SK-N-SH (cell line): ENCODE measurements at regions not wholly inside any gene's neighbourhood (a gene's known extent, or its start where the extent isn't known, plus 50 kb on each side); places are given as distances from the start of the nearest gene placed in this dataset.

ENCODE experiments used
- GATA2 ChIP-seq: sonication (generic); formaldehyde crosslinking; IDR thresholded peaks from 2 replicates; pipeline ENCODE4 v1.5.0; 2020; ENCODE audit warnings: mild to moderate bottlenecking, missing genetic modification reagents
- JUND ChIP-seq: IDR thresholded peaks from 2 replicates; pipeline ENCODE4 v1.4.0; 2012
- NRF1 ChIP-seq: IDR thresholded peaks from 2 replicates; pipeline ENCODE4 v1.6.1; 2012; ENCODE audit warnings: low read depth, mild to moderate bottlenecking, low read length
- POLR2AphosphoS5 ChIP-seq: IDR thresholded peaks from 2 replicates; pipeline ENCODE4 v1.6.1; 2012; ENCODE audit warnings: low read depth, low read length
- RFX5 ChIP-seq: IDR thresholded peaks from 2 replicates; pipeline ENCODE4 v1.6.1; 2012; ENCODE audit warnings: mild to moderate bottlenecking, improper control_type of control experiment, low read length
- SIN3A ChIP-seq: IDR thresholded peaks from 2 replicates; pipeline ENCODE4 v1.6.1; 2012; ENCODE audit warnings: low read depth, mild to moderate bottlenecking, low read length, moderate library complexity, borderline replicate concordance
- TAF1 ChIP-seq: IDR thresholded peaks from 2 replicates; pipeline ENCODE4 v1.6.1; 2012; ENCODE audit warnings: low read depth, mild to moderate bottlenecking, low read length, moderate library complexity, borderline replicate concordance
- TEAD4 ChIP-seq: IDR thresholded peaks from 2 replicates; pipeline ENCODE4 v1.4.0; 2012; ENCODE audit warnings: mild to moderate bottlenecking, borderline replicate concordance; ENCODE audit not compliant: insufficient read depth
- YY1 ChIP-seq: IDR thresholded peaks from 2 replicates; pipeline ENCODE4 v1.4.0; 2012; ENCODE audit warnings: low read depth, mild to moderate bottlenecking
- TF ChIP-seq, protein P1 (sequence below): fragments of 200-600 bp; sonication (generic); IDR thresholded peaks from 2 replicates; pipeline ENCODE4 v1.6.1; 2017; ENCODE audit warnings: antibody characterized with exemption, mild to moderate bottlenecking, moderate library complexity
- TF ChIP-seq, protein P2 (sequence below): fragments of 150-350 bp; IDR thresholded peaks from 2 replicates; pipeline ENCODE4 v1.6.1; 2017; ENCODE audit warnings: antibody characterized with exemption, low read length, low read depth, borderline replicate concordance
- TF ChIP-seq, protein P3 (sequence below): IDR thresholded peaks from 2 replicates; pipeline ENCODE4 v1.4.0; 2012; ENCODE audit warnings: low read depth
- TF ChIP-seq, protein P4 (sequence below): IDR thresholded peaks from 2 replicates; pipeline ENCODE4 v1.4.0; 2012; ENCODE audit warnings: low read depth, borderline replicate concordance
- TF ChIP-seq, protein P5 (sequence below): IDR thresholded peaks from 2 replicates; pipeline ENCODE4 v1.4.0; 2012; ENCODE audit warnings: low read depth, borderline replicate concordance

DNA sequence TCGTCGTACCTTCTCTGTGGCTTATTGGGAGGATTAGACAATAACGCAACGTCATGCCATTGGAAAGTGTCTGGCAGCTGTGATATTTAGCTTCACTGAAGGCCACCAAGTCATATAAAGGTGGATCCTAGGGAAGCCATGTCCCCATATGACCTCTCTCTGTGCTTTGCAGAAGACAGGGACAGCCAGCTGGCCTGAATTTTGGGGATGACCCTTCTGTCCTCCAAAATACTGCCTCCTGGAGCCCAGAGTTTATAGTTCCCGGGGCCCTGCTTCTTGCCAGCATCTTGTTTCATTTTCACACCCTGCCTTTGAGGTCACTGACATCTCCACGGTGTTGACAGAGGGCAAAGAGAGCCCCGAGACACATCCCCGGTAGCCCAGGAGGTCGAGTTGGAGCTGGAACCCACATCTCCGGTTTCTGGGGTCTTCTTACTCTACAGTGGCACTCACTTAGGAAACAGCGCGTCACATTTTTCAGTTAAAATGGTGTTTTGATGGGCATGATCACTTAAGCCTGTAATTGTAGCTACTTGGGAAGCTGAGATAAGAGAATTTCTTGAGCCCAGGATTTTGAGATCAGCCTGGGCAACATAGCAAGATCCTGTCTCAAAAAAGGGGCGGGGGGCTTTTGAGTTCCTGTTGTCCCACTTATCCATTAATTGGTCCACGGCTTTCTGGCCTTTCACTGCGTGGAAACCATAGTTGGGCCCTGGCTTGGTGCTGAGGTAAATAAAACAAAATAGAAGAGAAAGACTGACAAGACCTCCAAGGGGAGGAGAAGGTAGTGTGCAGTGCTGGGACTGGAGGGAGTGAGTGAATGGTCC is 101.1 kb downstream of the DDX1 start:
- TF ChIP-seq GATA2 (CRISPR knock-in tag): no peak
- TF ChIP-seq, protein P1, sequence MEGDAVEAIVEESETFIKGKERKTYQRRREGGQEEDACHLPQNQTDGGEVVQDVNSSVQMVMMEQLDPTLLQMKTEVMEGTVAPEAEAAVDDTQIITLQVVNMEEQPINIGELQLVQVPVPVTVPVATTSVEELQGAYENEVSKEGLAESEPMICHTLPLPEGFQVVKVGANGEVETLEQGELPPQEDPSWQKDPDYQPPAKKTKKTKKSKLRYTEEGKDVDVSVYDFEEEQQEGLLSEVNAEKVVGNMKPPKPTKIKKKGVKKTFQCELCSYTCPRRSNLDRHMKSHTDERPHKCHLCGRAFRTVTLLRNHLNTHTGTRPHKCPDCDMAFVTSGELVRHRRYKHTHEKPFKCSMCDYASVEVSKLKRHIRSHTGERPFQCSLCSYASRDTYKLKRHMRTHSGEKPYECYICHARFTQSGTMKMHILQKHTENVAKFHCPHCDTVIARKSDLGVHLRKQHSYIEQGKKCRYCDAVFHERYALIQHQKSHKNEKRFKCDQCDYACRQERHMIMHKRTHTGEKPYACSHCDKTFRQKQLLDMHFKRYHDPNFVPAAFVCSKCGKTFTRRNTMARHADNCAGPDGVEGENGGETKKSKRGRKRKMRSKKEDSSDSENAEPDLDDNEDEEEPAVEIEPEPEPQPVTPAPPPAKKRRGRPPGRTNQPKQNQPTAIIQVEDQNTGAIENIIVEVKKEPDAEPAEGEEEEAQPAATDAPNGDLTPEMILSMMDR: no peak
- TF ChIP-seq TAF1: no peak
- TF ChIP-seq YY1: no peak
- TF ChIP-seq JUND: no peak
- TF ChIP-seq, protein P2, sequence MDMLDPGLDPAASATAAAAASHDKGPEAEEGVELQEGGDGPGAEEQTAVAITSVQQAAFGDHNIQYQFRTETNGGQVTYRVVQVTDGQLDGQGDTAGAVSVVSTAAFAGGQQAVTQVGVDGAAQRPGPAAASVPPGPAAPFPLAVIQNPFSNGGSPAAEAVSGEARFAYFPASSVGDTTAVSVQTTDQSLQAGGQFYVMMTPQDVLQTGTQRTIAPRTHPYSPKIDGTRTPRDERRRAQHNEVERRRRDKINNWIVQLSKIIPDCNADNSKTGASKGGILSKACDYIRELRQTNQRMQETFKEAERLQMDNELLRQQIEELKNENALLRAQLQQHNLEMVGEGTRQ: no peak
- TF ChIP-seq, protein P3, sequence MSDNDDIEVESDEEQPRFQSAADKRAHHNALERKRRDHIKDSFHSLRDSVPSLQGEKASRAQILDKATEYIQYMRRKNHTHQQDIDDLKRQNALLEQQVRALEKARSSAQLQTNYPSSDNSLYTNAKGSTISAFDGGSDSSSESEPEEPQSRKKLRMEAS: no peak
- no peak for TF ChIP-seq SIN3A
- TF ChIP-seq, protein P4, sequence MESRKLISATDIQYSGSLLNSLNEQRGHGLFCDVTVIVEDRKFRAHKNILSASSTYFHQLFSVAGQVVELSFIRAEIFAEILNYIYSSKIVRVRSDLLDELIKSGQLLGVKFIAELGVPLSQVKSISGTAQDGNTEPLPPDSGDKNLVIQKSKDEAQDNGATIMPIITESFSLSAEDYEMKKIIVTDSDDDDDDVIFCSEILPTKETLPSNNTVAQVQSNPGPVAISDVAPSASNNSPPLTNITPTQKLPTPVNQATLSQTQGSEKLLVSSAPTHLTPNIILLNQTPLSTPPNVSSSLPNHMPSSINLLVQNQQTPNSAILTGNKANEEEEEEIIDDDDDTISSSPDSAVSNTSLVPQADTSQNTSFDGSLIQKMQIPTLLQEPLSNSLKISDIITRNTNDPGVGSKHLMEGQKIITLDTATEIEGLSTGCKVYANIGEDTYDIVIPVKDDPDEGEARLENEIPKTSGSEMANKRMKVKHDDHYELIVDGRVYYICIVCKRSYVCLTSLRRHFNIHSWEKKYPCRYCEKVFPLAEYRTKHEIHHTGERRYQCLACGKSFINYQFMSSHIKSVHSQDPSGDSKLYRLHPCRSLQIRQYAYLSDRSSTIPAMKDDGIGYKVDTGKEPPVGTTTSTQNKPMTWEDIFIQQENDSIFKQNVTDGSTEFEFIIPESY: no peak
- no peak for TF ChIP-seq POLR2AphosphoS5
- TF ChIP-seq NRF1: no peak
- TF ChIP-seq RFX5: no peak
- TF ChIP-seq, protein P5, sequence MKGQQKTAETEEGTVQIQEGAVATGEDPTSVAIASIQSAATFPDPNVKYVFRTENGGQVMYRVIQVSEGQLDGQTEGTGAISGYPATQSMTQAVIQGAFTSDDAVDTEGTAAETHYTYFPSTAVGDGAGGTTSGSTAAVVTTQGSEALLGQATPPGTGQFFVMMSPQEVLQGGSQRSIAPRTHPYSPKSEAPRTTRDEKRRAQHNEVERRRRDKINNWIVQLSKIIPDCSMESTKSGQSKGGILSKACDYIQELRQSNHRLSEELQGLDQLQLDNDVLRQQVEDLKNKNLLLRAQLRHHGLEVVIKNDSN: no peak
- no peak for TF ChIP-seq TEAD4
